Ascending aorta (tissue), 2 donors: ENCODE measurements at regions not wholly inside any gene's neighbourhood (a gene's known extent, or its start where the extent isn't known, plus 50 kb on each side); places are given as distances from the start of the nearest gene placed in this dataset.

ENCODE experiments used
- DNase-seq, 2 donors: peaks; one replicate each; pipeline ENCODE4 v3.0.0-alpha.2; 2019; ENCODE audit warnings: low spot score in 2 of 2
- H3K27ac ChIP-seq, 2 donors: fragments of 200-600 bp; sonication (generic); one replicate each; pipeline ENCODE4 v1.5.1; 2016 to 2017; ENCODE audit warnings: mild to moderate bottlenecking in 1 of 2
- H3K27me3 ChIP-seq: fragments of 200-600 bp; sonication (generic); one replicate; pipeline ENCODE4 v1.5.1; 2017
- H3K36me3 ChIP-seq, 2 donors: fragments of 200-600 bp; sonication (generic); one replicate each; pipeline ENCODE4 v1.5.1; 2016
- H3K4me1 ChIP-seq, 2 donors: fragments of 200-600 bp; sonication (generic); one replicate each; pipeline ENCODE4 v1.5.1; 2016 to 2017; ENCODE audit warnings: mild to moderate bottlenecking in 1 of 2
- H3K4me3 ChIP-seq, 2 donors: fragments of 200-600 bp; sonication (generic); one replicate each; pipeline ENCODE4 v1.5.1; 2016 to 2017; ENCODE audit warnings: mild to moderate bottlenecking in 1 of 2
- H3K9me3 ChIP-seq, 2 donors: fragments of 200-600 bp; sonication (generic); one replicate each; pipeline ENCODE4 v1.5.1; 2016
- intact Hi-C: fragments of 100-400 bp; cut with DNase I; formaldehyde crosslinking; loops from one replicate; pipeline ENCODE4 v1.15.1; 2023
- TF ChIP-seq, protein P1 (sequence below), 3 experiments: fragments of 200-600 bp in 2 of 3; fragments of 450-650 bp in 1 of 3; sonication (generic) in 2 of 3; IDR thresholded peaks; one replicate each; pipeline ENCODE4 v1.5.1; 2016 to 2019; ENCODE audit warnings: antibody characterized with exemption in 3 of 3, mild to moderate bottlenecking in 1 of 3, moderate library complexity in 1 of 3

DNA sequence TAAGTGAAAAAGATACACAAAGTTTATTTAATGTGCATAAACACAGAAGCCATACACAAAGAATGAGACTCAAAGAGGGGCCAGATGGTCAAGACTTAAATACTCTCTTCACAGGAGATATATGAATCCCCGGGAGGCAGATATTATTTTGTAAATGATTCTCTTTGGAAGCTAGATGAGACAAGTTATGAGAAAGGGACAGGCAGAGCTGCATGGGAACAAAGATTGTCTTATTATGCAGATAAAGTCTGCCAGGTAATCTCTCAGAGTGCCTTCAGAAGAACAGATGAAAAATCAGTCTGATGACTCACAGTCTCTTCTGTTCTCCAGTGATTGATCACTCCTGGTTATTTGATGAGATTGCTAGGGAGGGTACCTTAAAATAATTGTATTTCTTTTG, 89.0 kb downstream of the NAF1 start:
- TF ChIP-seq, protein P1, sequence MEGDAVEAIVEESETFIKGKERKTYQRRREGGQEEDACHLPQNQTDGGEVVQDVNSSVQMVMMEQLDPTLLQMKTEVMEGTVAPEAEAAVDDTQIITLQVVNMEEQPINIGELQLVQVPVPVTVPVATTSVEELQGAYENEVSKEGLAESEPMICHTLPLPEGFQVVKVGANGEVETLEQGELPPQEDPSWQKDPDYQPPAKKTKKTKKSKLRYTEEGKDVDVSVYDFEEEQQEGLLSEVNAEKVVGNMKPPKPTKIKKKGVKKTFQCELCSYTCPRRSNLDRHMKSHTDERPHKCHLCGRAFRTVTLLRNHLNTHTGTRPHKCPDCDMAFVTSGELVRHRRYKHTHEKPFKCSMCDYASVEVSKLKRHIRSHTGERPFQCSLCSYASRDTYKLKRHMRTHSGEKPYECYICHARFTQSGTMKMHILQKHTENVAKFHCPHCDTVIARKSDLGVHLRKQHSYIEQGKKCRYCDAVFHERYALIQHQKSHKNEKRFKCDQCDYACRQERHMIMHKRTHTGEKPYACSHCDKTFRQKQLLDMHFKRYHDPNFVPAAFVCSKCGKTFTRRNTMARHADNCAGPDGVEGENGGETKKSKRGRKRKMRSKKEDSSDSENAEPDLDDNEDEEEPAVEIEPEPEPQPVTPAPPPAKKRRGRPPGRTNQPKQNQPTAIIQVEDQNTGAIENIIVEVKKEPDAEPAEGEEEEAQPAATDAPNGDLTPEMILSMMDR (IDR thresholded peaks at IDR 0.05) = no peak
- Histone ChIP-seq H3K27ac (no peak overlapping the region), H3K4me3 (no peak overlapping the region), H3K36me3 (no peaks in the 10 kb centered on the region), H3K9me3 (no peaks in the 10 kb centered on the region), H3K4me1 (no peaks in the 10 kb centered on the region), H3K27me3 (no peaks in the 10 kb centered on the region)
- no peak for DNase-seq
- intact Hi-C loops = no loop called here

DNA sequence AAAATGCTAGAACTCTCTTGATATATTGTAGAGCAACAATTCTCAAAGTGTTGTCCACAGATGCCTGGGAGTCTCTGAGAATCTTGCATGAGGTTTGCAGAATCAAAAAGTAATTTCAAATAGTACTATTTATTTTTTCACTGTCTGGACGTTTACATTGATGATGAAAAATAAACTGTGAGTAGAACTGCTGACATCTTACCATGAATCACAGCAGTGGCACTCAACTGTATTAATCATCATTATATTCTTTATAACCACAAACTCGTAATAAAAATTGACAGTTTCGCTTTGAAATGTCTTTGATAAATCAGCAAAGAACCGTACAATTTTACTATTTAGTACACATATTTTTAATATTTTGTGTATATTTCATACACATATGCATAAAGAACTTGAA, 94.5 kb downstream of the NAF1 start:
- TF ChIP-seq, protein P1 (IDR thresholded peaks at IDR 0.05) = no peak
- H3K36me3 ChIP-seq = no peaks in the 10 kb centered on the region
- H3K4me1 ChIP-seq = peaks cover 0 to 22% of the 10 kb centered on the region in 2 donors
- H3K27me3 ChIP-seq = no peaks in the 10 kb centered on the region
- peak overlapping the region; percentile 66 to 78 for H3K27ac ChIP-seq
- H3K4me3 ChIP-seq = no peak overlapping the region
- intact Hi-C loops = no loop called here
- DNase-seq = no peak
- H3K9me3 ChIP-seq = no peaks in the 10 kb centered on the region

DNA sequence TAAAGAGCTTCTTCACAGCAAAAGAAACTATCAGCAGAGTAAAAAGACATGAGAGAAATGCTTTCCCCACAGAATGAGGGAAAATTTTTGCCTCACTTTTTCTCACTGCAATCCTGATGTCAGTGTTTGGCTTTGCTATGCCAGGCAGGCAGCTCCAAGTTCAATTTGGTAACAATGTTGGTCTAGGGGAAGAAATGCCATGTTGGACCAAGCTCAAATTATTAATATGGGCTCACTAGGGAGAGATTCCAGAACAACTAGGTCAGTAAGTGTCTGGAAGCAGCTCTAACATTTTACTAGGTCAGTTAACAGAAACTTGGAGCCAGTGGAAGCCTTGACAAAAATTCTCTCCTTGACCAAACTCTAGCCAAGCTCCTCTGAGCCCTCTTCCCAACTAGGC, 95.4 kb downstream of the NAF1 start:
- TF ChIP-seq, protein P1 (IDR thresholded peaks at IDR 0.05) = no peak
- H3K9me3 ChIP-seq = no peaks in the 10 kb centered on the region
- H3K27ac ChIP-seq = peak overlapping the region; percentile 66 to 78
- DNase-seq = no peak
- H3K36me3 ChIP-seq = no peaks in the 10 kb centered on the region
- H3K4me3 ChIP-seq = no peak overlapping the region
- intact Hi-C loops = no loop called here
- H3K4me1 ChIP-seq = peaks cover 0 to 22% of the 10 kb centered on the region in 2 donors
- H3K27me3 ChIP-seq = no peaks in the 10 kb centered on the region

DNA sequence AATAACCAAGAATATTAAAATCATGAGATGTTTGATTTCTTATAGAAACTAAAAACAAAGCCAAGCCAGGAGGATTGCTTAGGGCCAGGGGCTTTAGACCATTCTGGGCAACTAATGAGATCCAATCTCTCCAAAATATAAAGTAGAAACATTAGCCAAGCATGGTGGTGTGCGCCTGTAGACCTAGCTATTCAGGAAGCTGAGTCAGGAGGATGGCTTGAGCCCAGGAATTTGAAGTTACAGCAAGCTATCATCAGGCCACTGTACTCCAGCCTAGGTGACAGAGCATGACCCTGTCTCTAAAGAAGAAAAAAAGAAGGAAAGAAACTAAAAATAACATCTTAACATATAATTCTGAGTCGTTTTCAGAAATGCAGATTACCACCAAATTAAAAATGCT, 96.7 kb downstream of the NAF1 start:
- intact Hi-C loops = no loop called here
- no peak overlapping the region for H3K4me3 ChIP-seq
- H3K27me3 ChIP-seq = no peaks in the 10 kb centered on the region
- peaks cover 0 to 22% of the 10 kb centered on the region in 2 donors for H3K4me1 ChIP-seq
- no peaks in the 10 kb centered on the region for H3K36me3 ChIP-seq
- TF ChIP-seq, protein P1 (IDR thresholded peaks at IDR 0.05) = no peak
- no peaks in the 10 kb centered on the region for H3K9me3 ChIP-seq
- no peak for DNase-seq
- H3K27ac ChIP-seq = peak overlapping the region; percentile 66 to 78

DNA sequence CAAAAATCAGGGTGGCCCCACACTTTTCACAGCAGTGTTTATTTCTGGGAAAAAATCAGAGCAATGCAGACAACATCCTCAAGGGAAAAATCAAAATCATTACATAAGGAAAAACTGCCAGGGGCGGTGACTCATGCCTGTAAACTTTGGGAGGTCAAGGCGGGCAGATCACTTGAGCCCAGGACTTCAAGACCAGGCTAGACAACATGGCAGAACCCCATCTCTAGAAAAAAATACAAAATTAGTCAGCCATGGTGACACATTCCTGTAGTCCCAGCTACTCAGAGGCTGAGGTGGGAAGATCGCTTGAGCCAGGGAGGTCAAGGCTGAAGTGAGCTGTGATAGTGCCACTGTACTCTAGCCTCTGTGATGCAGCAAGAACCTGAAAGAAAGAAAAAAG, 102.8 kb downstream of the NAF1 start:
- Histone ChIP-seq H3K4me1 (no peaks in the 10 kb centered on the region), H3K36me3 (no peaks in the 10 kb centered on the region), H3K27me3 (no peaks in the 10 kb centered on the region), H3K27ac (no peak overlapping the region), H3K4me3 (no peak overlapping the region), H3K9me3 (no peaks in the 10 kb centered on the region)
- intact Hi-C loops = no loop called here
- TF ChIP-seq, protein P1 (IDR thresholded peaks at IDR 0.05) = no peak
- no peak for DNase-seq

DNA sequence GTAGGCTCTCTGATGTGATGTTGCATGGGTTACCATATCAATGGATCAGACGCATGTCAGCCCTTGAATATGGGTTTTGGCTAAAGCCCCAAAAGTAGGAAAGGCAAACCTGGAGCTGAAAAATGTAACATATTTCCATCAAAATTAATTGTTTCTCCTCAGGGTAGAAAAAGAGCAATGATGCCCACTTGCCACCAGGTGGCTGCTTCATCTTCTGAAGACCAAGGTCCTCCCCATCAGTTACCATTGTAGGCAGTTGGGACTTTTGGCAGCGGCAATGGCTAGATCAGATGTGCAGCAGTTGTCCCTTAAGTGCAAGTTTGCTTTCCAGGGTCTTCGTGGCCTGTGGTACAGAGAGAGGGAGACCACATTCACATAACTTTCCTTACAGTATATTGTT, 118.2 kb downstream of the NAF1 start:
- Histone ChIP-seq H3K27me3 (no peaks in the 10 kb centered on the region), H3K4me3 (no peak overlapping the region), H3K27ac (no peak overlapping the region), H3K4me1 (peaks cover 0 to 9% of the 10 kb centered on the region in 2 donors), H3K36me3 (no peaks in the 10 kb centered on the region), H3K9me3 (no peaks in the 10 kb centered on the region)
- TF ChIP-seq, protein P1 (IDR thresholded peaks at IDR 0.05) = peak in 1 of 3 experiments; percentile 35
- intact Hi-C loops = loop anchor here (10.0 kb wide), 2 partner anchors 286 to 496 kb away; partner anchors contain the start of gene NPY1R
- no peak for DNase-seq
